Loucy (cell line): ENCODE measurements at regions not wholly inside any gene's neighbourhood (a gene's known extent, or its start where the extent isn't known, plus 50 kb on each side); places are given as distances from the start of the nearest gene placed in this dataset.

ENCODE experiments used
- EZH2phosphoT487 ChIP-seq: fragments of 200-600 bp; IDR thresholded peaks from 2 replicates; pipeline ENCODE4 v1.6.1; 2018; ENCODE audit warnings: antibody characterized with exemption, mild to moderate bottlenecking, moderate library complexity, borderline replicate concordance
- TF ChIP-seq, protein P1 (sequence below): fragments of 200-600 bp; sonication (generic); conservative IDR thresholded peaks from 2 replicates; pipeline ENCODE4 v1.5.1; 2014; ENCODE audit warnings: mild to moderate bottlenecking, antibody characterized with exemption, low read length

DNA sequence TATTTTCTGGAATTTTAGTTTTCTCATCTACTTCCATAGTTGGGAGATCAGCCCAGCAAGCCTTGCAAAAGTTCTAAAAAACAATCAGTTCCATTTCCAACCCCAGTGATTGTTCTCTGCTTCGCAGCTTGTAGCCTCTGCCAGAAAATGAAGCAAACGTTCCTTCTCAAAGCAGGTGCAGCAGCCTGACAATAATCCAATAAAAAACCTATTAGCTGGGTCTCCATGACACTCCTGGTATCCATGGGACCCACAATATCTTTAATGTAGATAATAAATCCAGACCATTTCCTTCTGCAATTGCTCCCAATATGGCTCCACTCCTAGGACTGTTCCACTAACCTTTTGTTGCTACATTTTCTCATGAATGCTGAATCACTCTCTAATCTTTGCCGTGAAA is 140.8 kb upstream of the SETBP1 start:
- TF ChIP-seq, protein P1, sequence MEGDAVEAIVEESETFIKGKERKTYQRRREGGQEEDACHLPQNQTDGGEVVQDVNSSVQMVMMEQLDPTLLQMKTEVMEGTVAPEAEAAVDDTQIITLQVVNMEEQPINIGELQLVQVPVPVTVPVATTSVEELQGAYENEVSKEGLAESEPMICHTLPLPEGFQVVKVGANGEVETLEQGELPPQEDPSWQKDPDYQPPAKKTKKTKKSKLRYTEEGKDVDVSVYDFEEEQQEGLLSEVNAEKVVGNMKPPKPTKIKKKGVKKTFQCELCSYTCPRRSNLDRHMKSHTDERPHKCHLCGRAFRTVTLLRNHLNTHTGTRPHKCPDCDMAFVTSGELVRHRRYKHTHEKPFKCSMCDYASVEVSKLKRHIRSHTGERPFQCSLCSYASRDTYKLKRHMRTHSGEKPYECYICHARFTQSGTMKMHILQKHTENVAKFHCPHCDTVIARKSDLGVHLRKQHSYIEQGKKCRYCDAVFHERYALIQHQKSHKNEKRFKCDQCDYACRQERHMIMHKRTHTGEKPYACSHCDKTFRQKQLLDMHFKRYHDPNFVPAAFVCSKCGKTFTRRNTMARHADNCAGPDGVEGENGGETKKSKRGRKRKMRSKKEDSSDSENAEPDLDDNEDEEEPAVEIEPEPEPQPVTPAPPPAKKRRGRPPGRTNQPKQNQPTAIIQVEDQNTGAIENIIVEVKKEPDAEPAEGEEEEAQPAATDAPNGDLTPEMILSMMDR, result no peak
- TF ChIP-seq EZH2phosphoT487, result no peak
